Stromal cell of bone marrow (primary cell): ENCODE measurements at regions not wholly inside any gene's neighbourhood (a gene's known extent, or its start where the extent isn't known, plus 50 kb on each side); places are given as distances from the start of the nearest gene placed in this dataset.
"Not testable (repeated sequence)": the region's sequence is repeated elsewhere in the genome, so short reads cannot be mapped to it uniquely, and the experiment has no call there.

Source experiments
- DNase-seq: peaks from one replicate; pipeline ENCODE4 v3.0.0-alpha.2; 2012; ENCODE audit warnings: low read depth

DNA sequence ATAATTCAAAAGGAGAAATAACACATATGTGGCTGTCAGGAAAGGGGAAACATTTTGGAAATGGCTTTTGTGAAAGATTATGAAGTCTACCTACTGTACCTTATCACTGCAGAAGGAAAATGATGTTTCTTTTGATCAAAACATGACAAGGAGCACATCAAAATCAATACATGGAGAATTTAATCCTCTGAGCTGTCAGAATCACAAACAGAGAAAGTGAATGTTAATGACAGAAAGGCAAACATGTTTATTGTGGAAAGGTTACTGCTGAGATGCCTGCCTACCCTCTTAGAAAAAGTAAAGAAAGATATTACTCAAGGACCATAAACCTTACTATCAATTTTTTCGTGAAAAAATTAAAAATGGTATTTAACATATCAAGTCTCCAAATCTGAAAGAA, 794.5 kb upstream of the GYPC start:
- no peak for DNase-seq

DNA sequence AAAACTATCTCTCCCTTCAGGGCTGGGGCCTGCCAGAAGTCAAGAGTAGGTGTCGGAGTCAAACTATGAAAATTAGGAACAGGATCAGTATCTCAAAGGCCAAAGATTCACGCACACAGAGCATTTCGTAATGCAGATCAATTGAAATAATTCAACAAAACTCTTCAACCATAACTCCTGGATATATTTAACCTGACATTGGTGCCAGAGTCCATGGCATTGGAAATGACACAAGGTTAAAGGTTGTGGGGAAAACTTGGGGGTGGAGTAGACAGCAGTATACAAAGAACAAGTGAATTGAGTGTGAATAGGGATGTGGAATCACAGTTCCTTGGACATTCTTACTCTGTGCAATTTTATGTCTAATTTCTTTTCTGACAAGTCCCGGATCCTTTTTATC, 788.0 kb upstream of the GYPC start:
- no peak for DNase-seq

DNA sequence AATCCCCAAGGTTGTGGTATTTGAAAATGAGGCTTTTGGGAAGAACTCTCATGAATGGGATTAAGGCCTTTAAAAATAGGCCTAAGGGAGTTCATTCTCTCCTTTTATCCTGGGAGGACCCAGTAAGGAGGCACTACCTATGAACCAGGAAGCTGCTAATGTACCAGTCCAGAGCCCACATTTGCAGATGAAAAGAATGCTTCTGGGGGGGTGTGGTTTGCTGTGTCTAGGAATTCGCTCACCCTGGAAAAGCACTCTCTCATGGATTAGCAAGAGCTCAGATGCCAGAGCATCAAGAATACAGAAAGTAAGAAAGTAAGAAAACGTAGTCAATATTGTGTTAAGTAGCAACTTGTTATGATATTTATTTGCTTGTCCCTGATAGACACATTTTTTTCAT, 785.7 kb upstream of the GYPC start:
- DNase-seq, result no peak

DNA sequence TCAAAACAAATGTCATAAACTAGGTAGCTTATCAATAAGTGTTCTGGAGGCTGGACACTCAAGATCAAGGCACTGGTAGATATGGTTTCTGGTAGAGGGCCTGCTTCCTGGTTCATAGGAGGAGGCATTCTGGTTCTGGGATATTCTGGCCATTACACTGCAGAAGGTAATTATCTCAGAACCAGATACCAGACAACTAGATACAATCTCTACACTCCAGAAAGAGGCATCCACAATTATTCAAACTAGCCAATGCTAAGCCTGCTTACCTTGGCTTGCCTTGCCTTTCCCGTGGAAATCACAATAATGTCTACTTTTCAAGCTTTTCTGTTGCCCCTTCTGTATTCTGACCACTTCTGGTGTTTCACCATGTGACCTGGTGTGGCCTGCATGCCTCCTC, 785.2 kb upstream of the GYPC start:
- no peak for DNase-seq

DNA sequence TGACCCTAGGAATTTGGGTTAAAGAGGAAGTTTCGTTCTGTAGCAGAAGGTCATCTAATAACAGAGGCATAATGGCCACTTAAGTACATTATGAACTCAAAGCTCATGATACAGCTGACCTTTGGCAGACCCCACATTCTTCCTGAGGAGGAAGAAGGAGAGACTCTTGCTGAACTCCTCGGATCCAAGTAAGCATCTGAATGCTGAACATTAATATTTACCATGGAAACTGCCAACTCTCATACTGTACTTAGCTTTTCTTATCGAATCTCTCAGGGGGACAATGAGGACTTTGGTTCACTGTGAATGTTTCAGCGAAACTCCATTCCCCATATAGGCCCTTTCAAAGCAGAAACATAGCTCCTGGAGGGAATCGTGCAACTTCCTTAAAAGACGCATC, 781.4 kb upstream of the GYPC start:
- no peak for DNase-seq

DNA sequence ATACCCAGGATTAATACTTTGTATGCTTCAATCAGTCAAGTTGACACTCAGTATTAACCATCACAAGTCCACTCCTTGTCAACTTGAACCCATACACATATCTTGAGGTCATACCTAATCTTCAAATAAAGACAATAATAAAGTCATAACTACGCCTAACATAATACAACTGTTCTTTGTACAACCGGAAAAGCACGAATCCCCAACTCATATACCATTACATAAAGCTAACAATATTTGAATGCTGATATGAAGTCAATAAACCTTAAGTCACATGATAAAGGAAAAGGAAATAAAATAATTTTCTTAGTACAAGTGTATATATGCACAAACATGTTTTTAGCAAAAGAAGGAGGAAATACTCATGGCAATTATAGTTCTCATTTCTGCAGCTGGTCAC, 770.6 kb upstream of the GYPC start:
- DNase-seq, result no peak

DNA sequence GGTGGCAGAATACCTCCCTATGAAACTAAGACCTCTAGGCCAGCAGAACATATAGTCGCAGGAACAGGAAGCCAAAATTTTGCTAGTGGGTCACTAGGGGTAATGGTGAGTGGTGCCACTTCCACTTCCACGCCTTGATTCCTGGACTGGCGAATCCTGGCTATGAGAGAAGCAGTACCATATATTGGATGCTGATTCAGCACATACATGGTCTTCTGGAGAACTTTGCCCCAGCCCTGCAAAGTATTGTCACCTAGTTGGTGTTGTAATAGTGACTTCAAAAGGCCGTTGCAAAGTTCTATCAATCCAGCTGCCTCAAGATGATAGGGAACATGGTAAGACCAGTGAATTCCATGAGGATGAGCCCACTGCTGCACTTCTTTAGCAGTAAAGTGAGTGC, 769.8 kb upstream of the GYPC start:
- no peak for DNase-seq

DNA sequence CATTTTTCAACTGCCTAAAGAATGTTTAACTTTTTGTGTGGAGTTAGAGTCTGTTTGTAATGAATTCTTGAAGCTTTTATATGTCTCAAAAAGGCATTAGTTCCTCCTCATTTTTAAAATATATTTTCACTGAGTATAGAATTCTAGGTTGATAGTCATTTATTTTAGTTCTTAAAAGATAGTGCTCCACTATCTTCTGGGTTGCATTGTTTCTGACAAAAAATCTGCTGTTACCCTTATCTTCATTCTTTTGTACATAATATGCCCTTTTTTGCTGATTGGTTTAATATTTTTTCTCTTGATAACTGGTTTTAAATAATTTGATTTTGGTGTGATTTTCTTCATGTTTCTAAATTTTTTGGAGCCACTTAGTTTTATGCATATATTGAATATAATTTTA, 754.7 kb upstream of the GYPC start:
- DNase-seq, result no peak

DNA sequence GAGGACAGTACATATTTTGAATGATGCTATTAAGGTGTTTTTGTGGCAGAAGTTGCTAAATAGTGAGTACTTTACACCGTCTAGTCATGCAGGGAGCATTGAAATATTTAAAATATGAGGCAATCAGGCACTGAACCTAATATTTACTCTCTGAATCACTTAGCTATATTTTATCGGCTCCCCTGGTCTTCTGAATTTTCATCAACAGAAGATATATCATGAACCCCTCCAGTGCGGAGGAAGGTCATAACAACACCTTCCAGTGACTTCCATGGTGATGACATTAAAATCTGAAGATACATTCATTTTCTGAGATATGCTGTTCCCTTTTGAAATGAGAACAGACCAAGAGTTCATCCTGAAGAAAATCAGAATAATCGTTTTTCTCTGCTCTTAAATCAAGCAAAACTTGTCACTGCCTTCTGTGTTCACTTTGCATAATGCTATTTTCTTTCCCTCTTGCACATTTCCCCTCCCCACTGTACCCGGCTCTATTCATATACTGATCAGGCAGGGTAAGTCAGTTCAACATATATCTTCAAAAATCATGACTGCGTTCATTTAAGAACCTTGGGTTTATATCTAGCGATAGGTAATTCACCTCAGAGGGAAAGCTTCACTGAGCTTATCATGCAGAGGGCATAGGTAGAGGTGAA, 729.9 kb upstream of the GYPC start:
- no peak for DNase-seq

DNA sequence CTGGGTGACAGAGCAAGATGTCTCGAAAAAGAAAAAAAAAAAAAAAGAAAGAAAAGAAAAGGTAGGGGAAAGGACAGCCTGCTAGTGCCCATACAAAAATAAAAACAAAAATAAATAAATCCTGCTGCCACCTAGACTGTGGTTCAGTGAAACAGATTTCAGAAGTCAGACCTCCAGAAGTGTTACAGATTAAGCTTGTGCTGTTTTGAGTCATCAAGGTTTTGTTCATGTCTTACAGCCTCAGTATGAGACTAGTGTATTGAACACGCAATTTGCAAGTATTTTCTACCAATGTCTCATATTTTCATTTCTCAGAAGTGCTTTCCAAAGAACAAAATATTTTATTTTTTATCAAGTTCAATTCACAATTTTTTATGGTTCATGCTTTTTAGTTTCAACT, 720.4 kb upstream of the GYPC start:
- no peak for DNase-seq

DNA sequence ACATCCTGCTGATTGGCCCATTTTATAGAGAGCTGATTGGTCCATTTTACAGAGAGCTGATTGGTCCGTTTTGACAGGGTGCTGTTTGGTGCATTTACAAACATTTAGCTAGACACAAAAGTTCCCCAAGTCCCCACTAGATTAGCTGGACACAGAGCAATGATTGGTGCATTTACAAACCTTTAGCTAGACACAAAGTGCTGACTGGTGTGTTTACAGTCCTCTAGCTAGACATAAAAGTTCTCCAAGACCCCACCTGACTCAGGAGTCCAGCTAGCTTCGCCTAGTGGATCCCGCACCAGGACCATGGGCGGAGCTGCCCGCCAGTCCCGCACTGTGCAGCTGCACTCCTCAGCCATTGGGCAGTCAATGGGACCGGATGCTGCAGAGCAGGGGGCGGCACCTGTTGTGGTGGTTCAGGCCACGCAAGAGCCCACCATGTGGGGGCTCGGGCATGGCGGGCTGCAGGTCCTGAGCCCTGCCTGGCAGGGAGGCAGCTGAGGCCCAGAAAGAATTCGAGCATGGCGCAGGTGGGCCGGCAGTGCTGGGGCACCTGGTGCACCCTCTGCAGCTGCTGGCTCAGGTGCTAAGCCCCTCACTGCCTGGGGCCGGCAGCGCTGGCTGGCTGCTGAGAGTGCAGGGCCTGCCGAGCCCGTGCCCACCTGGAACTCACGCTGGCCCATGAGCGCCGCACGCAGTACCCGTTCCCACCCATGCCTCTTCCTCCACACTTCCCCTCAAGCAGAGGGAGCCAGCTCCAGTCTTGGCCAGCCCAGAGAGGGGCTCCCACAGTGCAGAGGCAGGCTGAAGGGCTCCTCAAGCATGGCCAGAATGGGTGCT, 713.2 kb upstream of the GYPC start:
- no peak for DNase-seq

DNA sequence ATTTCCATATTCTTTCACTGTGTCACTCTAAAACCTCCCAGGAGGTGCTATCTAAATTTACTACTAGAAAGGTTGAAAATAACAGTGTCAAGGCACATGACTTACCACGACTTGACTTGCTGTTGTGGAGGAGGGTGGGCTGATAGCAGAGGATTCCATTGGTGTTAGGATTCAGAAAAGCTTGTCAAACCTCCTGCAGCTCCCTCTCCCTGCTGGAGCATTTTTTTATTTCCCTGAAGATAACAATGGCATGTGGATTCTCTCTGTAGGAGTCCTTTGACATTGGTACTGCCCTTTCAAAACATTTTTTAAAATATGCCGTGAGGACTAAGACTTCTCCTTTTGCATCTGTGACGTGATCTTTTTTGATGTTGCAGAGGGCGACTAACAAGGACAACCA, 696.9 kb upstream of the GYPC start:
- no peak for DNase-seq

DNA sequence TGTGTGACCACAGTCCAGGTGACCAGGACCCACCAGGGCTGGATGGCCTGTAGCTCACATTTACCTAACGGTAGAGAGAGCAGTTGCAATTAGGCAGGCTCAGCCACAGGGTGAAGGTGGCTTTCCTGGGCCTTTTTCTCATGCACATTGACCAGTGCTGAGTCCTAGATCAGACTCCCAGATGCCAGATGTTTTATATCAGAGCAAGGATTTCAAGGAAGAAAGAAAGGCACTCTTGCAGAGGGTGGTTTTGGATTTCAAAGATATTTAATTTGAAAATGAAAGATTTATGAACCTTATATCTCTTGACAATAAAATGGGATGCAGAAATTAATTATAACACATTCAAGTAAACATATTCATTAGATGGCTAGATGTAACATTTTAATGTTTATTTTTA, 694.2 kb upstream of the GYPC start:
- DNase-seq, result no peak

DNA sequence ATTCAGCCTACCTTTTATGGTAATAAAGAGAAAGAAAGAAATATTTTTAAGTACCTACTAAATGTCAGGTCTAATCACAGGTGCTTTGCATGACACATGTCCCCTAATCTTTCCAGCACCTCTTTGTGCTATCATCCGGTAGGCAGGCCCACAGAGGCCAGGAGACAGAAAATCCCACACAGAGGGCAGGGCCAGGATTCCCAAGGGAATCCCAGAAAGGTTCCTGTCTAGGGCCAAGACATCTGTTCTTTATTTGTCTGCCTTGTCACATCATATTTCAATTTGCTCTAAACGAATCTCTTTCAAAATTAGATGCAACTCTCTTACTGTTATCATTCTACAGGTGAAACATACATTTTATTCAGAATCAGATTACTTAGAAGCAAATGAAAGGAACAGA, 676.1 kb upstream of the GYPC start:
- no peak for DNase-seq

DNA sequence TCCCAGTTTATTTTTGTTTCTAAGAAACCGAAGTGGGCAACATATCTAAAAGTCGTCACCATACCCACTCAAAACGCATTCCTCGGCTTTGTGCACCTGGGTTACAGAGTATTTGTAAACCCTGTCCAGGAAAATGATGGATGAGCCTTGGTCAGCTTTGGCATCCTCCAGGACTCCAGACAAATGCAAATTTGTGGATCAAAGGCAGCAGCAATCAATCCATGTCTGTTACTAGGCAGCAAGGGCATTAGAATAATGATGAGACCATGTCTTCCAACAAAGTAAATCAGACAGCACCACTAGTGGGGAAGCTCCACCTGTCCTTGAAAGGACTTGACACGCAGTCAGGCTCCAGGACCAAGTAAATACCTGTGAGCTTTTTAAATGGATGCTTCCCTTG, 672.6 kb upstream of the GYPC start:
- DNase-seq, result no peak

DNA sequence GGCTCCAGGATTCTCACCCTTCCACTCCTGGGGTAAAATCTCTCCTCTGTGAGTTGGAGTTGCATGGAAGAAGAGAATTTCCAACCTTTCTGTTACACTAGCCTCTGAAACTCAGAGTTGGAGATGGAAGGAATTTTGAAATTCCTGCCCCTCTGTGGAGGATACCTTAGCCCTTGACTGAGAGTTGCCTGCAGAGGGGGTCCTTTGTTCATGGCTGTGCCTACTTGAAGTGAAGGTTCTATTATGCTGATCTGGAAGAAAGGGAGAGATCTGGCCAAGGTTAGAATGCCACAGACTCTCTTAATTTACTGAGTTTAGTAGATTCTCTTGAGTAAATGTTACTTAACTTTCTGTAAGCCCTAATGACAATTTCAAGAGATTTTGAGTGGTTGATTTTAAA, 626.6 kb upstream of the GYPC start:
- DNase-seq, result no peak

DNA sequence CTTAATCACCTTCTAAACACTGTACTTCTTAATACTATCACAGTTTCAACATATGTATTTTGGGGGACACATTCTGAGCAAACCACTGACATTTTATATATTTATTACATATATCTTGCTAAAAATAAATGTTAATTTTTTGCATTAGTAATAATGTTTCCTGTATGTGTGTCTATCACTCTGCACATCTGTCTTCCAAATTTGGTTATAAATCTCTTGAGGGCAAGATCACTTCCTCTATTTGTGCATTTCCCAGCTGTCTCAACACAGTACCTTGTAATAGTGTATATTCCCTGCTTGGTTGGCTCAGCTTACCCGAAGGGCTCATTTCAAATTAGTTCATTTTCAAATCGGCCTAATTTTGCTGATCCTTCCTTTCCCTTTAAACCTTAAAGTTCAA, 617.1 kb upstream of the GYPC start:
- no peak for DNase-seq

DNA sequence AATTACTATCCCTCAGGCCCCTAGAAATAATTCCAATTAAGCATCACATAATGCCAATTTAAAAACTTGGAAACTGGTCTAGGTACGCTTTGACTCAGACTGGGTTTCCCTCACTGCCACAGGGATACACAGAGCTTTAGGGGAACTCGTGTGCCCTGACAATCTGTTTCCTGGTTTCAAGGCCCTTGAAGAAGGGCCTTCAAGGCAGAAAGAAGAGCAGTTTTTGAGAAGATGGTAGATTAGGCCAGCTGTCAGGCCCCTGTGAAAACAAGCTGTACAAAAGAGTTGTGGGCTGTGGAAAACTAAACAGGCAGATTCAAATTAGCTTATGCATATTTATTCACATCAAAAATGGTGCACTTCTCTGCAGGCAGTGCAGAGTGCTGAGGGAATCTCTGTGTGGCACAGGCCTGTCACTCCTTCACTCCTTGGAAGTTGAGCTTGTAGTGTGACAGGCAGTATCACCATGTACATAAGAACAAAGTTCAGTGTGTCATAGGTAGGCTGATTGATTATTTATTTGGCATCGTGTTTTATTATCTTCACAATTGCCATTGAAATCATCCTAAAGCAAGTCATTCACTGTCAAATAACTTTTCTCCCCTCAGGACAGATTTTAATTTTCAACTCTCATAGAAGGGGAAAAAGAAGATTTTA, 614.4 kb upstream of the GYPC start:
- DNase-seq, result no peak

DNA sequence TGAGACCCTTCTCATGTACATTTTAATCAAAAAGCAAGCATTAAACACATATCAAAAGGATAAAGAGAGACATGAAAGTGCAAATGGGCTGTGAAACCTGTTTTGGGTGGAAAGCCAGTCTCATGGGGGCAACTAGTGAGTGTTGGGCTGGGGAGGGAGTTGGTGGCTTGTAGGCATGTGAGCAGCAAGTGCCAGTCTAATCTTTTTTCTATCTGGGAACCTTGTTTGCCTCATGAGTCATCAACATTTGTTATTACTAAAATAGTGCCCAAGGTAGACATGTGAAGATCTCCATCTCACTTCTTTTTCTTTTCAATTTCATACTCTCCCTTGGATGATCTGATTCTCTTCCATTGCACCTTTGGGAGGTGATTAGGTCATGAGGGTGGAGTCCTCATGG, 613.9 kb upstream of the GYPC start:
- DNase-seq, result no peak

DNA sequence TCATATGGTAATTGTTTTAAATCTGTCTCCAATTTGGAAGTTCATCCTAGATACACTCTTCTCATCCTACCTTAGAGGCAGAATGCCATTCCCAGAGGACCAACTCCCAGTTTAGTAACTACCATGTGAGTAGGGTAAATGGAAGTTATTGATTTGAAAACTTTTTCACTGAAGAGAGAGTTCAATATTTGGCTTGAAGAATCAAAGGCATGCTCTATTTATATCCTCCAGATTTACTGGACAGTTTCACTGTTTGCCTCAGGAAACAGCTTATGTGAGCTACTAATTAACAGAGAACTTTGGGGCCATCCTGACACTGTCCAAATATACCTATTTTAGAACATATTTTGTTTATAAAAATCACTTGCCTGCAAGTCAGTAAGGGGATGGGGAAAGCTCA, 607.2 kb upstream of the GYPC start:
- no peak for DNase-seq

DNA sequence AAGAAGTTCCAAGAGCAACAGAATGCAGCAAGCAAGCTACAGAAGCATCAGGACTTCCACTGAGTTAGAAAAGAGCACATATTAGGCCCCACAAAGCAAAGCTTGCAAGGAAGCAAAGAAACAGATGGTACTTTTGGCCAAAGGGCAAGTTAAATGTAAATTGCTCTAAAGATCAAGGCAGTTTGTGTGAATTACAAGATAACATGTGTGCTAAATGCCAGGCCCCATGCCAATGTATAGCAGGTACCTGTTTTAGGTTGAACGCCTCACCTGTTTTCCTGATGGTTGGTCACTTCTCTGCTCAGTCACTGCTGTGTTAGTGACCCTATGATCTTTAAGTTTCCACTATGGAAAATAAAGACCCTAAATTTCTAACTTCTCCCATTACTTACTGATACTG, 606.5 kb upstream of the GYPC start:
- DNase-seq, result no peak

DNA sequence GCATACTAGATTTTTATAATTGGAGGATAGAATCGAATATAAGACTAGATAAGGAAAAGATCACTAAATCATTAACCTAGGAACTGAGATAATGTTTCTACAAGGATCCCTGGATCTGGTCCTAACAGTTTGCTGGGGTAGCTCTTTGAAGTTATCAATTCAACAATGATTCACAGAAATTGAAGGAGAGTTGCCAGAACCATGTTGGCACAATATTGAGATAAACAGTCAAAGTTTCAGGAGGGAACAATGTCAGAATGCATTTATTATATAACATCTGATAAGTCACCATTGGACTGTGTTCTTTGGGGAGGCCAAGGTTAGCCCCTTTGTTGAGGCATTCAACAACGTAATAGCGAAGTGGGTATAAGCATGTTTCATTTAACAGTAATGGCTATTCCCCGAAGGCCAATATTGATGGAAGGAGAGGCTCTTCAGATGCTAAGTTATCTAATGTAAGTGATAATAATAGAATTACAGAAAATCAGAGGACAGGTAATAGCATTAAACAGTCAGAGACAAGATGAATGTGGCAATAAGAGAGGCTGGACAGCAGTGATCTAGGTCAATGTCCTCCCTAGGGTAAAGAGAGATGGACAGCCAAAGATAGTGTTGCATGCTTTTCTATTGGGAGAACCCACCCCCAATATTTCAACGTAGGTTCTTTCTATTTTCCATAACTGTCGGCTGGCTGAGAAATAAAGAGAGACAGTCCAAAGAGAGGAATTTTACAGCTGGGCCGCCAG, 604.8 kb upstream of the GYPC start:
- no peak for DNase-seq

DNA sequence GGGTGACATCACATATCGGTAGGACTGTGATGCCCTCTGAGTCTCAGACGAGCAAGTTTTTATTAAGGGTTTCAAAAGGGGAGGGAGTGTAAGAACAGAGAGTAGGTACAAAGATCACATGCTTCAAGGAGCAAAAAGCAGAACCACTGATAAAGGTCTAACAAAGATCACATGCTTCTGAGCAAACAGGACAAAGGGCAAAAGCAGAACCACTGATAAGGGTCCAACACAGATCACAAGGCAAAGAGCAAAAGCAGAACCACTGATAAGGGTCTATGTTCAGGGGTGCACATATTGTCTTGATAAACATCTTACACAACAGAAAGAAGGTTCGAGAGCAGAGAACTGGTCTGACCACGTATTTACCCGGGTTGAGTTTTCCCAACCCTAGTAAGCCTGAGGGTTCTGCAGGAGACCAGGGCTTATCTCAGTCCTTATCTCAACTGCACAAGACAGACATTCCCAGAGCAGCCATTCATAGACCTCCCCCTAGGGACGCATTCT, 604.2 kb upstream of the GYPC start:
- not testable (repeated sequence) for DNase-seq
